GM12865 (cell line): ENCODE measurements at regions not wholly inside any gene's neighbourhood (a gene's known extent, or its start where the extent isn't known, plus 50 kb on each side); places are given as distances from the start of the nearest gene placed in this dataset.

Experiments used
- DNase-seq: peaks from one replicate; pipeline ENCODE4 v3.0.0; 2010; ENCODE audit warnings: low read depth
- H3K4me3 ChIP-seq: 2 replicates; pipeline ENCODE4 v1.5.1; 2011; ENCODE audit warnings: mild to moderate bottlenecking, low read depth, low read length, control low read depth
- TF ChIP-seq, protein P1 (sequence below): IDR thresholded peaks from 2 replicates; pipeline ENCODE4 v1.5.1; 2011; ENCODE audit warnings: low read length, control low read depth, low read depth, inconsistent platforms; ENCODE audit not compliant: insufficient read depth; ENCODE audit errors: missing control alignments

DNA sequence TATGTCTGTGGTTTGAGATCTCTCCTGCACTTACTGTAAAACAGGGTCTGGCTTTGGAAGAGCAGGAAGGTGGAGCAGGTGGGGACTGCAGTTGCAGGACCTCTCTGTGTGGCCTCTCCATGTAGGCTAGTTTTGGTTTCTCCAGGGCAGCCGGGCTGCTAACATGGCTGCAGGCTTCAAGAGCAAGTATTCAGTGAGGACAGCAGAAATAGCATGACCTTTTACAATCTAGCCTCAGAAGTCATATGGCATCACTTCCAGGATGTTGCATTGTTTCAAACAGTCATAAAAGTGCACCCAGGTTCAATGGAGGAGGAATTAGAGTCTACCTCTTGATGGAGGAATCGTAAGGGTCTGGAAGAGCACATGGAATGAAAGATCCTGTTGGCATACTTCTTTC lies 728.7 kb downstream of the NTRK3 start:
- TF ChIP-seq, protein P1, sequence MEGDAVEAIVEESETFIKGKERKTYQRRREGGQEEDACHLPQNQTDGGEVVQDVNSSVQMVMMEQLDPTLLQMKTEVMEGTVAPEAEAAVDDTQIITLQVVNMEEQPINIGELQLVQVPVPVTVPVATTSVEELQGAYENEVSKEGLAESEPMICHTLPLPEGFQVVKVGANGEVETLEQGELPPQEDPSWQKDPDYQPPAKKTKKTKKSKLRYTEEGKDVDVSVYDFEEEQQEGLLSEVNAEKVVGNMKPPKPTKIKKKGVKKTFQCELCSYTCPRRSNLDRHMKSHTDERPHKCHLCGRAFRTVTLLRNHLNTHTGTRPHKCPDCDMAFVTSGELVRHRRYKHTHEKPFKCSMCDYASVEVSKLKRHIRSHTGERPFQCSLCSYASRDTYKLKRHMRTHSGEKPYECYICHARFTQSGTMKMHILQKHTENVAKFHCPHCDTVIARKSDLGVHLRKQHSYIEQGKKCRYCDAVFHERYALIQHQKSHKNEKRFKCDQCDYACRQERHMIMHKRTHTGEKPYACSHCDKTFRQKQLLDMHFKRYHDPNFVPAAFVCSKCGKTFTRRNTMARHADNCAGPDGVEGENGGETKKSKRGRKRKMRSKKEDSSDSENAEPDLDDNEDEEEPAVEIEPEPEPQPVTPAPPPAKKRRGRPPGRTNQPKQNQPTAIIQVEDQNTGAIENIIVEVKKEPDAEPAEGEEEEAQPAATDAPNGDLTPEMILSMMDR = no peak

DNA sequence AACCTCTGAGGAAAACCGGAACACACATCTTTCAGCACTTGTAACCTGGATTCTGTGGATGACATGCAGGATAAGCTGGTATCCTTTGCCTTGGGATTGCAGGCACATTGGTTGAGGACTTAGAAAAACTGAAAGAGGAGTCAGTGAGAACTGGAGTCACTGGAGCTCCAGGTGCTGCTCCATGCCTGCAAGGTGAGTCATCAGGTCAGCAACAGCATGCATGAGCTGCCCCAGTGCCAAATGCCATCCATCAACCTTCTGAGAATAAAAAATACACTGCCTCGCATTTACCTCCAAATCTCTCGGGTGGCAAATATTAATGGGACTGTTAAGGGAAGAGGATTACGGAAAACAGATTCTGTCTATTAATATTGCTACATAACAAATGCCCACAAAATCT lies 729.1 kb downstream of the NTRK3 start:
- no peak overlapping the region for H3K4me3 ChIP-seq
- TF ChIP-seq, protein P1 = no peak
- no peak for DNase-seq

More for the DNA sequence above, 728.7 kb downstream of the NTRK3 start:
- H3K4me3 ChIP-seq = no peak overlapping the region
- DNase-seq = no peak

DNA sequence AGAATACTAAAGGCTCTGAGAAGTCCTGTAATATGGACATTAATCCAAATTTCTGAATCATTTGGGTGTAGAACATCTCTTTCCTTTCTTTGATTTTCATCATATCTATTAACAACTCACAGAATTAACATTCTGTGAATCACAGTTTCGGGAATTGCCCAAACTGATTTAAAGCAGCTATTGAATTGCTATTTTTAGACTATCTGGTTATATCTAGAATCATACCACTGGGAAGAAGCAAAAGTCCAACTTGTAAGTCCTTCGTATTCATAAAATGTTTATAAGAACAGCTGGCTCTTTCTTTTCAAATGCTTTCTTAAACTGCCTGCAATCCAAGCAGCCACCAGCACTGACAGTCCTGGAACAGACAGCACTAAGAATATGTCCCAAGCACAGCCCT lies 733.0 kb downstream of the NTRK3 start:
- TF ChIP-seq, protein P1 = no peak
- H3K4me3 ChIP-seq = no peak overlapping the region

DNA sequence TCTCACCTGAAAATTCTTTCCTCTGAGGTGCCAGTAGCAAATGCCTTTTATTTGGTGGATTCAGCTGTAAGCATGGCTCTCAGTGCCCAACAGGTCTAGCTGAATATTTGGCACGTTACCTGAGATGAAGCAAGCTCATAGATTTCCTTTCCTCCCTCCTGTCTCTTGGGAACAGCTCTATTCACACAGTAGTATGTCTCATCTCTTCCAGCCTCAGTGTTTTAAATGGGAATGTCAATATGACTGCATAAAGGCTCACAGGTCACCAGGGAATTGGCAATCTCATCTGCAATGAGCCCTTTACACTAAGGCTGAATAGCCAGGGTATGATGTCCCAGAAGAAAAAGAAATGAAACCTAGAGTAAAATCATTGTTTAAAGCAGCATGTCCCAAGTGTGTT lies 733.5 kb downstream of the NTRK3 start:
- TF ChIP-seq, protein P1 = no peak
- DNase-seq = no peak
- no peak overlapping the region for H3K4me3 ChIP-seq

More for the DNA sequence above, 733.0 kb downstream of the NTRK3 start:
- DNase-seq = no peak

DNA sequence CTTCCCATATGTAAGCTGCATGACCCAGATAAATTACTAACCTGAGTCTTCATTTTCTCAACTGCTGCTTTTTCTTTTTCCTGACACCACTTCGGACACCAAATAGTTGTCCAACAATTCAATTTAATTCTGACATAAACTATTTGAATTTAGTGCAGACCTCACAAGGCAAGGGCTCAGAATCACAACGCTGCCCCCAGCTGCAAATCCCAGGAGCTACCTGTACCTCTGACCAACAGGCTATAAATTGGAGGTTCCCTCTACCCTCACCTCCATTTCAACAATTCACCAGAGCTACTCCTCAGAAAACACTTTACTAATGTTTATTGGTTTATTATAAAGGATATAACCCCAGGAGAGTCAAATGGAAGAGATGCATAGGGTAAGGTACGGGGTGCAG lies 737.6 kb downstream of the NTRK3 start:
- TF ChIP-seq, protein P1 = no peak
- no peak for DNase-seq
- H3K4me3 ChIP-seq = no peak overlapping the region

DNA sequence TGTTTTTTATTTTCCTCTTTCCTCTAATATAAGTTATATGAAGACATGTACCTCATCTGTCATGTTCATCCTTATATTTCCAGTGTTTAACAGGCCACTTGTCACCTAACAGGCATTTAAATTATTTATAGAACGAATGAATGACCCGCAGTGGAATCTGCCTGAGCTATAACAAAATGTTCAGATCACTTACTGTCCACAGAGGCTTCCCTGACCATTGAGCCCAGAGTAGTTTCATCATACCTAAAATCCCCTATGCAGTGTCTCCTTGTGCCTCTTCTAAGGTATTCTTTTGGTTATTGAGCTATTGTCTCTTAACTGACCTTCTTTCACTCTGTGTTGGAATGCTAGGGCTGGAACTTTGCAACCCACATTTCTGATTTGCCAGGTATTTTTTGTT lies 748.5 kb downstream of the NTRK3 start:
- TF ChIP-seq, protein P1 = no peak
- no peak overlapping the region for H3K4me3 ChIP-seq
- no peak for DNase-seq

DNA sequence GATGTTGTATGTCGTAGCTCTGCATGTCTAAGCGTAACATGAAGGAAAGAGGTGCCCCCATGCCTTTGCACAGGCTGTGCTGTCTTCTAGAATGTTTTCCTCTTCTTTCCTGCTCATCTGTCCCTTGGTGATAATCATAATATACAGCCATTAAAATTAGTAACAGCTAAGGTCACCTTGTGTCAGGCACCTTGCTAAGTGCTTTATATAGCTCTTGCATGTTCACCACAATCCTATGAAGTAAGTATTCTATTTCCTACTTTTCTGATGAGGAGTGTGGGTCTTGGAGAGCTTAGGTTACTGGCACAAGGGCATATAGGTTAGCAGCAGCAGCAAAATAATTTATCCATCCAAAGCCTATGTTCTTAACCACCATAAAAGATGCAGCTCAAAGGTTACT lies 754.4 kb downstream of the NTRK3 start:
- TF ChIP-seq, protein P1 = no peak
- no peak overlapping the region for H3K4me3 ChIP-seq
- DNase-seq = no peak
